ENCODE measurements at regions not wholly inside any gene's neighbourhood (a gene's known extent, or its start where the extent isn't known, plus 50 kb on each side); places are given as distances from the start of the nearest gene placed in this dataset.
A peak's percentile ranks its signal among the peaks of the same experiment; 100 is the strongest.

DNA sequence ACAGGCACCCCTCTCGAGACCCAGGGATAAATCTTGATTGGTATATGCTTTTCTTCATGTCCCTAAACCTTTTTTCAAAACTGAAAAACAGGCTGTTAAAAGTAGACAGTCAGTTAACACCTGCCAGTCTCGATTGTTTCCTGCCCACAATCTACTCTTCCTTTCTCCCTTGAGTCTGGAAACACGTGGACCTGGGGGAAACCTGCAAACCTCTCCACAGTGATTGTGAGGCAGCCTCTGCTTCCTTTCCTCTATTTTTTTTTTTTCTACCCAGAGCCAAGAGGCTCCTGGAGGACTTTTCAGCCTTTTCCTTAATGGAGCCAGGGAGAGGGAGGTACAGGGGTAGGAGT is 69.4 kb upstream of the CLMP start:
- Mint-ChIP-seq H3K36me3 (no peaks in the 10 kb centered on the region), H3K27me3 (ENCODE audit: low read depth in 2 of 2) (peaks cover 29 to 40% of the 10 kb centered on the region in 2 donors), H3K9me3 (no peaks in the 10 kb centered on the region), H3K4me3 (no peak overlapping the region), H3K4me1 (peaks cover 6 to 10% of the 10 kb centered on the region in 2 donors), H3K27ac (no peak overlapping the region)
- TF ChIP-seq, protein P1, sequence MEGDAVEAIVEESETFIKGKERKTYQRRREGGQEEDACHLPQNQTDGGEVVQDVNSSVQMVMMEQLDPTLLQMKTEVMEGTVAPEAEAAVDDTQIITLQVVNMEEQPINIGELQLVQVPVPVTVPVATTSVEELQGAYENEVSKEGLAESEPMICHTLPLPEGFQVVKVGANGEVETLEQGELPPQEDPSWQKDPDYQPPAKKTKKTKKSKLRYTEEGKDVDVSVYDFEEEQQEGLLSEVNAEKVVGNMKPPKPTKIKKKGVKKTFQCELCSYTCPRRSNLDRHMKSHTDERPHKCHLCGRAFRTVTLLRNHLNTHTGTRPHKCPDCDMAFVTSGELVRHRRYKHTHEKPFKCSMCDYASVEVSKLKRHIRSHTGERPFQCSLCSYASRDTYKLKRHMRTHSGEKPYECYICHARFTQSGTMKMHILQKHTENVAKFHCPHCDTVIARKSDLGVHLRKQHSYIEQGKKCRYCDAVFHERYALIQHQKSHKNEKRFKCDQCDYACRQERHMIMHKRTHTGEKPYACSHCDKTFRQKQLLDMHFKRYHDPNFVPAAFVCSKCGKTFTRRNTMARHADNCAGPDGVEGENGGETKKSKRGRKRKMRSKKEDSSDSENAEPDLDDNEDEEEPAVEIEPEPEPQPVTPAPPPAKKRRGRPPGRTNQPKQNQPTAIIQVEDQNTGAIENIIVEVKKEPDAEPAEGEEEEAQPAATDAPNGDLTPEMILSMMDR (IDR thresholded peaks at IDR 0.05), result no peak
- Histone ChIP-seq H3K36me3 (ENCODE audit: control insufficient read depth, insufficient read depth, low read length) (no peaks in the 10 kb centered on the region), H3K27me3 (ENCODE audit: control insufficient read depth, insufficient read depth, low read length) (no peaks in the 10 kb centered on the region), H3K27ac (ENCODE audit: low read length) (no peak overlapping the region), H3K4me3 (ENCODE audit: low read length) (no peak overlapping the region), H3K4me1 (ENCODE audit: control insufficient read depth, insufficient read depth, low read length) (peaks cover 12% of the 10 kb centered on the region), H3K9me3 (ENCODE audit: control insufficient read depth, insufficient read depth, low read length) (no peaks in the 10 kb centered on the region)
- 7% methylated on average over 3 of the region's 3 CpGs for WGBS (ENCODE audit: insufficient coverage)
- no peak for DNase-seq
- ATAC-seq, result no peak
- intact Hi-C loops (cut with micrococcal nuclease), result no loop called here

DNA sequence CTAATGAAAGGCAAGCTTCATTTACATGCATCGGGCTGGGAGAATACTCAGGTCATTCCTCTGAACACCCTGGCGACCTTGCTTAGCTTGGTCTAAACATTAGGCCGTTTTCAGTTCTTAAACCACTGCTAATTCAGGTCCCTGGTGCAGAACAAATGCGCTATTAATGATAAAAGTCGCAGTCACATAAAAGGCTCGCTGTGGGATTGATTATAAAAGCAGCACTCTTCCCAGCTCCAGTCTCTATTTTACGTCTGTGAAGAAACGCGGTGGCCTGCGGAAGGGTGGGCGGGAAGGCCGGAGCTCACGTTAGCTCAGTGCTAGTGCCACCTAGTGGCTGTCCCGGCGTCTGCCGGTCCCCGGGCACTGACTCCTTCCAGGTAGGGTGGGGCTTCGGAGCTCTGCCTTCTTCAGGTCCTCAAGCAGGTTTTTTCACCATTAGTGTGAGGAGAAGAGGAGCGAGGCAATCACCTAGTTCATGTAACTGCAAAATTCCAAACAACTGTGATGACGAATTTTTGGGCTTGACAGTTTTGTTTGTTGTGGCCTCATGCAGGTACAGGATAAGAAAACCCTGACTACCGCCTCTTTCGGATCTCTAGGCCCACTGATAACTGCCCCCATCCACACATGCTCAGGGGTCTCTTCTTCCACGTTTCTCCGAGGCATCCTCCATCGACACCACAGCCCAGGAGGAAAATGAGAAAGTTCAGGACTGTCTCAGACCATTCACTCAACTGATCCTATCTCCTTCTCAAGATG is 66.5 kb upstream of the CLMP start:
- Histone ChIP-seq H3K36me3 (ENCODE audit: control insufficient read depth, insufficient read depth, low read length) (no peaks in the 10 kb centered on the region), H3K9me3 (ENCODE audit: control insufficient read depth, insufficient read depth, low read length) (peaks cover 8% of the 10 kb centered on the region), H3K27me3 (ENCODE audit: control insufficient read depth, insufficient read depth, low read length) (no peaks in the 10 kb centered on the region), H3K4me3 (ENCODE audit: low read length) (no peak overlapping the region), H3K27ac (ENCODE audit: low read length) (no peak overlapping the region), H3K4me1 (ENCODE audit: control insufficient read depth, insufficient read depth, low read length) (peaks cover 12% of the 10 kb centered on the region)
- TF ChIP-seq, protein P1 (IDR thresholded peaks at IDR 0.05), result peak; percentile 81
- DNase-seq (peak; percentile 57 to 71), ATAC-seq (peak; percentile 85 to 95 (median 93))
- WGBS (ENCODE audit: insufficient coverage), result 28% methylated on average over 25 of the region's 25 CpGs
- H3K36me3 Mint-ChIP-seq, result no peaks in the 10 kb centered on the region
- H3K9me3 Mint-ChIP-seq, result no peaks in the 10 kb centered on the region
- H3K4me1 Mint-ChIP-seq, result peaks cover 10 to 12% of the 10 kb centered on the region in 2 donors
- intact Hi-C loops (cut with micrococcal nuclease), result no loop called here
- no peak overlapping the region for H3K4me3 Mint-ChIP-seq
- H3K27me3 Mint-ChIP-seq (ENCODE audit: low read depth in 2 of 2), result peaks cover 28 to 37% of the 10 kb centered on the region in 2 donors
- no peak overlapping the region for H3K27ac Mint-ChIP-seq

DNA sequence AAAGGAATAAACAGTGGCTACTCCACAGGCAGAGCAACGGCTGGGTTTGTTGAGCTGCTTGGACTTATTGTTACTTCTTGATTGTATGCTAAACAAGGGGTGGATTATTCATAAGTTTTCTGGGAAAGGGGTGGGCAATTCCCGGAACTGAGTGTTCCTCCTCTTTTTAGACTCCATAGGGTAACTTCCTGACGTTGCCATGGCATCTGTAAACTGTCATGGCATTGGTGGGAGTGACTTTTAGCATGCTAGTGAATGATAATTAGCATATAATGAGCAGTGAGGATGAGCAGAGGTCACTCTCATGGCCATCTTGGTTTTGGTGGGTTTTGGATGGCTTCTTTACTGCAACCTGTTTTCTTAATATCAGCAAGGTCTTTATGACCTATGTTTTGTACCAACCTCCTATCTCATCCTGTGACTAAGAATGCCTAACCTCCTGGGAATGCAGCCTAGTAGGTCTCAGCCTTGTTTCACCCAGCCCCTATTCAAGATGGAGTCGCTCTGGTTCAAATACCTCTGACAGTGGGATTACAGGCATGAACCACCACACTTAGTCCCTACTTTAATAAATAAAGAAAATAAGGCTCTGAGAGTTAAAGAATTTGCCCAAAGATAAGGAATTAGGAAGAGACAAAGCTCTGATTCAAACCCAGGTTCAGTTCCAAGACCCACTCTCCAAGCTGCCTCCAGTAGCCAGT is 65.6 kb upstream of the CLMP start:
- peaks cover 10 to 12% of the 10 kb centered on the region in 2 donors for H3K4me1 Mint-ChIP-seq
- H3K4me3 Mint-ChIP-seq, result no peak overlapping the region
- H3K9me3 ChIP-seq (ENCODE audit: control insufficient read depth, insufficient read depth, low read length), result peaks cover 8% of the 10 kb centered on the region
- no peak overlapping the region for H3K4me3 ChIP-seq (ENCODE audit: low read length)
- DNase-seq, result no peak
- WGBS (ENCODE audit: insufficient coverage), result 70% methylated on average over 3 of the region's 4 CpGs
- no peak overlapping the region for H3K27ac Mint-ChIP-seq
- TF ChIP-seq, protein P1 (IDR thresholded peaks at IDR 0.05), result no peak
- H3K27me3 ChIP-seq (ENCODE audit: control insufficient read depth, insufficient read depth, low read length), result no peaks in the 10 kb centered on the region
- H3K27ac ChIP-seq (ENCODE audit: low read length), result no peak overlapping the region
- H3K9me3 Mint-ChIP-seq, result no peaks in the 10 kb centered on the region
- peaks cover 23 to 36% of the 10 kb centered on the region in 2 donors for H3K27me3 Mint-ChIP-seq (ENCODE audit: low read depth in 2 of 2)
- H3K36me3 Mint-ChIP-seq, result no peaks in the 10 kb centered on the region
- H3K4me1 ChIP-seq (ENCODE audit: control insufficient read depth, insufficient read depth, low read length), result peaks cover 12% of the 10 kb centered on the region
- intact Hi-C loops (cut with micrococcal nuclease), result no loop called here
- no peak for ATAC-seq
- no peaks in the 10 kb centered on the region for H3K36me3 ChIP-seq (ENCODE audit: control insufficient read depth, insufficient read depth, low read length)

Measured in natural killer cell (primary cell).